Mesendoderm (in vitro differentiated cells): ENCODE measurements at regions not wholly inside any gene's neighbourhood (a gene's known extent, or its start where the extent isn't known, plus 50 kb on each side); places are given as distances from the start of the nearest gene placed in this dataset.
"Not testable (repeated sequence)": the region's sequence is repeated elsewhere in the genome, so short reads cannot be mapped to it uniquely, and the experiment has no call there.

Experiments used
- DNase-seq: peaks from one replicate; pipeline ENCODE4 v3.0.0; 2013
- H2AK5ac ChIP-seq: 2 replicates; pipeline ENCODE4 v1.6.1; 2013; ENCODE audit warnings: low read length, inconsistent platforms
- H2BK120ac ChIP-seq: 2 replicates; pipeline ENCODE4 v1.6.1; 2013; ENCODE audit warnings: low read depth, mild to moderate bottlenecking, low read length, moderate library complexity, mixed read lengths
- H2BK15ac ChIP-seq: replicated peaks from 2 replicates; pipeline ENCODE4 v1.6.1; 2013; ENCODE audit warnings: low read depth, mild to moderate bottlenecking, moderate library complexity
- H2BK5ac ChIP-seq: 2 replicates; pipeline ENCODE4 v1.6.1; 2013; ENCODE audit warnings: low read length, inconsistent platforms
- H3K18ac ChIP-seq: 2 replicates; pipeline ENCODE4 v1.6.1; 2013; ENCODE audit warnings: mild to moderate bottlenecking, low read length, mixed read lengths
- H3K23ac ChIP-seq: one replicate; pipeline ENCODE4 v1.6.1; 2013; ENCODE audit warnings: low read length
- H3K27ac ChIP-seq: 2 replicates; pipeline ENCODE4 v1.5.1; 2013; ENCODE audit warnings: low read depth, mild to moderate bottlenecking, inconsistent platforms, low read length, moderate library complexity
- H3K27me3 ChIP-seq: 2 replicates; pipeline ENCODE4 v1.6.1; 2013; ENCODE audit warnings: low read length, control low read depth, mild to moderate bottlenecking, inconsistent platforms; ENCODE audit not compliant: insufficient read depth, poor library complexity
- H3K36me3 ChIP-seq: 2 replicates; pipeline ENCODE4 v1.6.1; 2013; ENCODE audit warnings: low read length, inconsistent platforms; ENCODE audit not compliant: control insufficient read depth, insufficient read depth
- H3K4ac ChIP-seq: one replicate; pipeline ENCODE4 v1.6.1; 2013; ENCODE audit warnings: low read depth, mild to moderate bottlenecking, low read length, moderate library complexity
- H3K4me1 ChIP-seq: 2 replicates; pipeline ENCODE4 v1.6.1; 2013; ENCODE audit warnings: low read depth, low read length, inconsistent platforms; ENCODE audit not compliant: control insufficient read depth
- H3K4me2 ChIP-seq: 2 replicates; pipeline ENCODE4 v1.6.1; 2013; ENCODE audit warnings: low read length
- H3K4me3 ChIP-seq: 2 replicates; pipeline ENCODE4 v1.5.1; 2013; ENCODE audit warnings: mild to moderate bottlenecking, low read length
- H3K56ac ChIP-seq: one replicate; pipeline ENCODE4 v1.6.1; 2013; ENCODE audit warnings: low read length
- H3K79me1 ChIP-seq: 2 replicates; pipeline ENCODE4 v1.6.1; 2013; ENCODE audit warnings: low read length, inconsistent platforms
- H3K79me2 ChIP-seq: 2 replicates; pipeline ENCODE4 v1.6.1; 2013; ENCODE audit warnings: mild to moderate bottlenecking, low read length; ENCODE audit not compliant: control insufficient read depth, insufficient read depth
- H3K9ac ChIP-seq: 2 replicates; pipeline ENCODE4 v1.6.1; 2013; ENCODE audit warnings: low read length, inconsistent platforms
- H4K5ac ChIP-seq: one replicate; pipeline ENCODE4 v1.6.1; 2013; ENCODE audit warnings: low read length
- H4K8ac ChIP-seq: one replicate; pipeline ENCODE4 v1.6.1; 2013; ENCODE audit warnings: low read depth, mild to moderate bottlenecking, control low read depth, low read length, moderate library complexity
- WGBS: extraction: QIAGEN DNeasy Blood & Tissue Kit; methylation state at CpG from one replicate; pipeline ENCODE4 v1.1.7; 2013; ENCODE audit warnings: low lambda C conversion rate, missing lambda C conversion rate; ENCODE audit not compliant: insufficient coverage; ENCODE audit errors: extremely low coverage; 5-methylcytosine and 5-hydroxymethylcytosine counted together

DNA sequence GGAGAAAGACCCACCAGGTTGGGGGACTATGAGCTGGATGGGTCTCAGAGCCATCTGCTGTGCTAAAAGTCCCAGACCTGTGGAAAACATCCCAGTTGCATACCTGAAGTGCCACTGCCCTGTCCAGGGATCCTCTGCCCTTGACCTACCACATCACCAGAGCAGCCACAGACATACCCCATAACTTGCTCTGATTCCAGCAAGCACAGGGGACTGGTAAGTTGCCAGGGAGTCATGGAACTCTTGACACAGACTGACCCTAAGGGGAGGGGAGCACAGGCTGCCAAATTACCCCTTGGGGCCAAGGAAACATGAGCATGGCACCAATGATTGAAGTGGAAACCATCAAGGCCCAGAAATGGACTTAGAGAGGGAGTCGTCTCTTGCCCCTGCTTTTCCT, 1335.1 kb upstream of the ALCAM start:
- Histone ChIP-seq H3K4ac (peak overlapping the region; percentile 86), H3K27ac (no peak overlapping the region), H3K79me1 (no peaks in the 10 kb centered on the region), H4K8ac (no peak overlapping the region), H3K23ac (no peak overlapping the region), H3K18ac (peak overlapping the region; percentile 16), H2AK5ac (no peak overlapping the region), H3K9ac (no peak overlapping the region), H3K56ac (no peak overlapping the region), H3K36me3 (no peaks in the 10 kb centered on the region), H3K4me1 (no peaks in the 10 kb centered on the region), H2BK5ac (no peak overlapping the region), H3K4me2 (no peak overlapping the region), H4K5ac (no peak overlapping the region), H2BK120ac (peak overlapping the region; percentile 82), H2BK15ac (no peak overlapping the region), H3K27me3 (no peaks in the 10 kb centered on the region), H3K79me2 (no peaks in the 10 kb centered on the region), H3K4me3 (no peak overlapping the region)
- WGBS, result no CpG with 5 or more reads among the region's 1 CpG
- DNase-seq, result no peak

DNA sequence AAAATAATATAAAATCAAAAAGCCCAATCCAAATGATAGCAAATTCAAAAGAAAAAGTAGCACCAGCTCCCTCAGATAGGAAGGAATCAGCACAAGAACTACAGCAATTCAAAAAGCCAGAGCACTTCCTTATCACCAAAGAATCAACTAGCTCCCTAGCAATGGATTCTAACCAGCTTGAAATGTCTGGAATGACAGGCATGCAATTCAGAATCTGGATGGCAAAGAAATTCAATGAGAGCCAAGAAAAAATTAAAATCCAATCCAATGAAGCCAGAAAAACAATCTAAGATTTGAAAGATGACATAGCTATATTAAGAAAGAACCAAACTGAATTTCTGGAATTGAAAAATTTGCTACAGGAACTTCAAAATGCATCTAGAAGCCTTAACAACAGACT, 1334.4 kb upstream of the ALCAM start:
- Histone ChIP-seq H2BK5ac (no peak overlapping the region), H3K79me1 (no peaks in the 10 kb centered on the region), H2BK120ac (no peak overlapping the region), H3K36me3 (no peaks in the 10 kb centered on the region), H3K79me2 (no peaks in the 10 kb centered on the region), H3K4ac (no peak overlapping the region), H3K18ac (no peak overlapping the region), H3K56ac (no peak overlapping the region), H3K23ac (no peak overlapping the region), H2BK15ac (no peak overlapping the region), H3K9ac (no peak overlapping the region), H4K8ac (no peak overlapping the region), H4K5ac (no peak overlapping the region), H2AK5ac (no peak overlapping the region), H3K4me3 (no peak overlapping the region), H3K4me1 (no peaks in the 10 kb centered on the region), H3K27me3 (no peaks in the 10 kb centered on the region), H3K27ac (no peak overlapping the region), H3K4me2 (no peak overlapping the region)
- DNase-seq, result peak; percentile 88

DNA sequence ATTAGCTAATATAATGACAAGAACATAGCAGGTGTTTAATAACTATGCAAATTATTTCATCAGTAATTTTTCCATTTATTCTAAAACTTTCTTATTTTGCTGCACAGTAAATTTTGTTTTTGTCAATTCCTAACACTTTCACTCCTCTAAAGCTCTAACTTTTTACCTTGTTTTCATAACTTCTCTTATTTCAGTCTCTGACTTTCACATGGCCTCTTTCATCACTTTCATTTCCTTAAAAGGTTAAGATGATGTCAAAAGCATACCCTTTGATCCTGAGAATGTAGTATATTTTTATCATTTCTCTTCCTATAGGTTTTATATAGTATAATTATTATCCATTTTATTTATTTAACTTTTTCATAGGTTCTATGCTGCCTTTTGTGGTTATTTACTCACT, 1325.8 kb upstream of the ALCAM start:
- no peak overlapping the region for H3K23ac ChIP-seq
- no peak for DNase-seq
- H2BK120ac ChIP-seq, result no peak overlapping the region
- H3K4me2 ChIP-seq, result no peak overlapping the region
- no peaks in the 10 kb centered on the region for H3K79me2 ChIP-seq
- H3K18ac ChIP-seq, result no peak overlapping the region
- H3K4ac ChIP-seq, result no peak overlapping the region
- H3K9ac ChIP-seq, result no peak overlapping the region
- H3K79me1 ChIP-seq, result no peaks in the 10 kb centered on the region
- H2BK5ac ChIP-seq, result no peak overlapping the region
- no peak overlapping the region for H3K27ac ChIP-seq
- no peak overlapping the region for H3K4me3 ChIP-seq
- H2BK15ac ChIP-seq, result no peak overlapping the region
- H4K8ac ChIP-seq, result no peak overlapping the region
- H2AK5ac ChIP-seq, result no peak overlapping the region
- no peak overlapping the region for H3K56ac ChIP-seq
- no peaks in the 10 kb centered on the region for H3K4me1 ChIP-seq
- no peak overlapping the region for H4K5ac ChIP-seq
- H3K36me3 ChIP-seq, result no peaks in the 10 kb centered on the region
- H3K27me3 ChIP-seq, result no peaks in the 10 kb centered on the region

DNA sequence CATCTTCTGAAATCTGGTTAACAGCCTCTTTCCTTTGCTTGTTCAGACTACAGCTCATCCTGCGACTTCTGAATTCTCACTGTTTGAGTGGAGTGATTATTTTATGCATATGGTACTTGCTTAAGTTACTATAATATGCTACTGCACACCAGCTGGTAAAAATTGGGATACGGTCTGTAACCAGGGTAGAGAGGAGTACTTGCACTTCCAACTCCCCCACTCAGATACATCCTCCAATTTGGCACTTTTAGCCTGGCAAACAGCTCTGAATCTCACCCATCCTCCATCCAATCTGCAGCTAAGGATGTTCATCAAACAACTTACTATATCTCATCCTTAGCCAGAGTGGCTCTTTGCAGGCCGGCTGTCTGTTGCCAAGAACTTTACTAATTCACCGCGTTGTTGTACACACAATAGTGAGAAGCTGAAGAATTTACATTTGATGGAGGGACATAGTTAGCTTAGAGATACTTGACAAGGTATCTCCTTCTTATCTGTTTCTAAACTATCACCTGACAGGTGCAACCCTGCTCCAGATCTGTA, 1323.6 kb upstream of the ALCAM start:
- not testable (repeated sequence) for H3K4me2 ChIP-seq, H2BK5ac ChIP-seq, H2BK15ac ChIP-seq, H4K8ac ChIP-seq, H3K4me1 ChIP-seq, H3K56ac ChIP-seq, H3K4me3 ChIP-seq, H3K79me1 ChIP-seq, H3K4ac ChIP-seq, H3K18ac ChIP-seq, DNase-seq, H3K23ac ChIP-seq, H3K27ac ChIP-seq, H3K79me2 ChIP-seq, H3K36me3 ChIP-seq, H4K5ac ChIP-seq, H3K9ac ChIP-seq, H3K27me3 ChIP-seq, H2BK120ac ChIP-seq, H2AK5ac ChIP-seq
- no CpG with 5 or more reads among the region's 5 CpGs for WGBS

DNA sequence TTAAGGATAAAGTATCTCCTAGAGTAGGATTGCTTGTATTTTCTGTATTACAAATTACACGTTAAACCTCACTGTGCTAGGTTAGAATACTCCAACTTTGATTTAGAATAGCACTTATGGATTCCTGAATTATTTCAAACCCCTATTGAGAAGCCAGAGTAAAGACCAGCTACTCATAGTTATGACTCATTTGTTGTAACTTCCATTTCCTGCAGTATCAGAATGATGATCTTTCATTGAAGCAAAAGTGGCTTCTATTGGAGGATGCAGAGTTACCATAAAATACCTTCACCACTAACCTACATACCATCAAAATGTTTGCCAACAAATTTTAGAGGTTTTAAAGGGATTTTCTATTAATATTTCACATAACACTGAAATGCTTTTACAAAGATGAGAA, 1322.7 kb upstream of the ALCAM start:
- DNase-seq, result no peak
- no CpG with 5 or more reads among the region's 1 CpG for WGBS

DNA sequence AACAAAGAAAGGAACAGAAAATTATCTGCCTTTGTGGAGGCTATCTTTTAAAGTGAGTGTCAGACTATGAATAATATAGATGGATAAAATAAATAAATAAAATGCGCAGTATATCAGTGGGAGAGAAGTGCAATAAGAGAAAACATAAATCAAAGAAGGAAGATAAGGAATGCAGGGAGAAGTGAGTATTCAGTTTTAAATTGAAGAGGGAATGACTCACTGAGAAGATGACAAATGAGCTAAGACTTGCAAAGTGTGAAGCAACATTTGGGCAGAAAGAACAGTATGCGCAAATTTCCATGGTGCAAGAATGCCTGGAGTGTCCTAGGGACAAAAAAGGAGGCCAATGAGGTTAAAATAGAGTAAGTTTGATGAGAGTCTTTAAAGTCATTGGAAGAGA, 1300.1 kb upstream of the ALCAM start:
- Histone ChIP-seq H3K36me3 (no peaks in the 10 kb centered on the region), H4K8ac (no peak overlapping the region), H3K23ac (no peak overlapping the region), H3K27me3 (no peaks in the 10 kb centered on the region), H3K4ac (no peak overlapping the region), H3K56ac (no peak overlapping the region), H3K4me1 (no peaks in the 10 kb centered on the region), H4K5ac (no peak overlapping the region), H3K79me1 (no peaks in the 10 kb centered on the region), H3K4me2 (no peak overlapping the region), H3K79me2 (no peaks in the 10 kb centered on the region), H3K4me3 (no peak overlapping the region), H3K18ac (no peak overlapping the region), H2BK120ac (no peak overlapping the region), H2AK5ac (no peak overlapping the region), H3K27ac (no peak overlapping the region), H3K9ac (no peak overlapping the region), H2BK5ac (no peak overlapping the region), H2BK15ac (no peak overlapping the region)
- DNase-seq, result peak; percentile 85
- WGBS, result no CpG with 5 or more reads among the region's 2 CpGs

More for the DNA sequence above, 1322.7 kb upstream of the ALCAM start:
- no peak overlapping the region for H3K56ac ChIP-seq
- H3K23ac ChIP-seq, result no peak overlapping the region
- no peak overlapping the region for H2BK120ac ChIP-seq
- no peak overlapping the region for H3K18ac ChIP-seq
- no peak overlapping the region for H2BK5ac ChIP-seq
- no peak overlapping the region for H3K4ac ChIP-seq
- H4K8ac ChIP-seq, result no peak overlapping the region
- H3K4me1 ChIP-seq, result no peaks in the 10 kb centered on the region
- no peak overlapping the region for H4K5ac ChIP-seq
- H3K79me1 ChIP-seq, result no peaks in the 10 kb centered on the region
- H3K79me2 ChIP-seq, result no peaks in the 10 kb centered on the region
- H3K4me3 ChIP-seq, result no peak overlapping the region
- no peak overlapping the region for H2AK5ac ChIP-seq
- no peak overlapping the region for H3K27ac ChIP-seq
- no peak overlapping the region for H3K9ac ChIP-seq
- no peak overlapping the region for H3K4me2 ChIP-seq
- no peaks in the 10 kb centered on the region for H3K36me3 ChIP-seq
- no peaks in the 10 kb centered on the region for H3K27me3 ChIP-seq
- H2BK15ac ChIP-seq, result no peak overlapping the region
